Loucy (cell line): ENCODE measurements at regions not wholly inside any gene's neighbourhood (a gene's known extent, or its start where the extent isn't known, plus 50 kb on each side); places are given as distances from the start of the nearest gene placed in this dataset.

Experiments
- H2AFZ ChIP-seq: fragments of 200-600 bp; sonication (generic); 2 replicates; pipeline ENCODE4 v1.6.0; 2016; ENCODE audit warnings: antibody characterized with exemption, mild to moderate bottlenecking, low read length, moderate library complexity
- H3F3A ChIP-seq: fragments of 200-600 bp; 2 replicates; pipeline ENCODE4 v1.6.0; 2016; ENCODE audit warnings: antibody characterized with exemption, low read depth, mild to moderate bottlenecking
- H3K27me3 ChIP-seq: fragments of 200-600 bp; sonication (generic); 2 replicates; pipeline ENCODE4 v1.6.1; 2014; ENCODE audit warnings: low read length, mild to moderate bottlenecking; ENCODE audit not compliant: insufficient read depth, poor library complexity, severe bottlenecking
- H3K36me3 ChIP-seq: fragments of 200-600 bp; sonication (generic); 2 replicates; pipeline ENCODE4 v1.6.1; 2016; ENCODE audit warnings: low read length; ENCODE audit not compliant: insufficient read depth
- H3K4me1 ChIP-seq: fragments of 200-600 bp; sonication (generic); 2 replicates; pipeline ENCODE4 v1.5.1; 2014; ENCODE audit warnings: low read length, mild to moderate bottlenecking; ENCODE audit not compliant: insufficient read depth, poor library complexity, severe bottlenecking
- H3K4me2 ChIP-seq: fragments of 200-600 bp; sonication (generic); 2 replicates; pipeline ENCODE4 v1.6.0; 2014; ENCODE audit warnings: antibody characterized with exemption, low read length, low read depth, mild to moderate bottlenecking; ENCODE audit not compliant: poor library complexity, severe bottlenecking
- H3K4me3 ChIP-seq: fragments of 200-600 bp; sonication (generic); 2 replicates; pipeline ENCODE4 v1.5.1; 2014; ENCODE audit warnings: low read length, mild to moderate bottlenecking, mixed read lengths; ENCODE audit not compliant: poor library complexity, severe bottlenecking
- H3K79me2 ChIP-seq: fragments of 200-600 bp; sonication (generic); 2 replicates; pipeline ENCODE4 v1.6.1; 2014; ENCODE audit warnings: low read length; ENCODE audit not compliant: insufficient read depth
- H3K9ac ChIP-seq: fragments of 200-600 bp; sonication (generic); 2 replicates; pipeline ENCODE4 v1.6.0; 2014; ENCODE audit warnings: mild to moderate bottlenecking, low read depth, low read length, moderate library complexity; ENCODE audit not compliant: poor library complexity, severe bottlenecking
- H3K9me2 ChIP-seq: fragments of 200-600 bp; sonication (generic); replicated peaks from 2 replicates; pipeline ENCODE4 v1.6.1; 2016; ENCODE audit warnings: low read depth, low read length, mixed read lengths
- H3K9me3 ChIP-seq: fragments of 200-600 bp; sonication (generic); 2 replicates; pipeline ENCODE4 v1.6.1; 2014; ENCODE audit warnings: mild to moderate bottlenecking, antibody characterized with exemption, low read length, low read depth; ENCODE audit not compliant: insufficient read depth
- H4K20me1 ChIP-seq: fragments of 200-600 bp; sonication (generic); 2 replicates; pipeline ENCODE4 v1.6.0; 2014; ENCODE audit warnings: antibody characterized with exemption, low read length, mild to moderate bottlenecking; ENCODE audit not compliant: insufficient read depth, poor library complexity, severe bottlenecking
- CTCF ChIP-seq: fragments of 200-600 bp; sonication (generic); conservative IDR thresholded peaks from 2 replicates; pipeline ENCODE4 v1.5.1; 2014; ENCODE audit warnings: mild to moderate bottlenecking, antibody characterized with exemption, low read length
- EZH2phosphoT487 ChIP-seq: fragments of 200-600 bp; IDR thresholded peaks from 2 replicates; pipeline ENCODE4 v1.6.1; 2018; ENCODE audit warnings: antibody characterized with exemption, mild to moderate bottlenecking, moderate library complexity, borderline replicate concordance

GRCh38 chr11:11157185-11157584 lies 195.9 kb downstream of the CSNK2A3 start:
- Histone ChIP-seq H3K9me2 (no peaks in the 10 kb centered on the region), H3K4me2 (no peak overlapping the region), H3K36me3 (no peaks in the 10 kb centered on the region), H4K20me1 (no peaks in the 10 kb centered on the region), H3K27me3 (no peaks in the 10 kb centered on the region), H3K9ac (no peak overlapping the region), H2AFZ (no peak overlapping the region), H3K4me3 (no peak overlapping the region), H3K4me1 (no peaks in the 10 kb centered on the region), H3K79me2 (no peaks in the 10 kb centered on the region), H3F3A (no peaks in the 10 kb centered on the region), H3K9me3 (no peaks in the 10 kb centered on the region)
- TF ChIP-seq CTCF (peak; percentile 69), EZH2phosphoT487 (no peak)

- H3K9ac ChIP-seq: no peak overlapping the region
- no peak overlapping the region for H3K4me2 ChIP-seq
- no peaks in the 10 kb centered on the region for H3K79me2 ChIP-seq
- H3K9me3 ChIP-seq: no peaks in the 10 kb centered on the region
- no peaks in the 10 kb centered on the region for H3K4me1 ChIP-seq
- no peaks in the 10 kb centered on the region for H3K27me3 ChIP-seq
- no peak overlapping the region for H3K4me3 ChIP-seq
- TF ChIP-seq EZH2phosphoT487 (no peak), CTCF (peak; percentile 83)
- no peaks in the 10 kb centered on the region for H3F3A ChIP-seq
- H3K36me3 ChIP-seq: no peaks in the 10 kb centered on the region
- no peaks in the 10 kb centered on the region for H3K9me2 ChIP-seq
- no peaks in the 10 kb centered on the region for H4K20me1 ChIP-seq
- H2AFZ ChIP-seq: 0 out of 2 replicates have a peak overlapping the region, but pooled peaks have one; percentile 12
Measured at GRCh38 chr11:11155962-11156815, 196.9 kb downstream of the CSNK2A3 start.

- Histone ChIP-seq H3F3A (no peaks in the 10 kb centered on the region), H2AFZ (no peak overlapping the region), H3K36me3 (no peaks in the 10 kb centered on the region), H3K9me2 (no peaks in the 10 kb centered on the region), H3K9me3 (no peaks in the 10 kb centered on the region), H3K4me3 (no peak overlapping the region), H3K79me2 (no peaks in the 10 kb centered on the region), H4K20me1 (no peaks in the 10 kb centered on the region), H3K4me1 (peaks cover 2% of the 10 kb centered on the region), H3K4me2 (no peak overlapping the region), H3K9ac (no peak overlapping the region), H3K27me3 (no peaks in the 10 kb centered on the region)
- TF ChIP-seq EZH2phosphoT487 (no peak), CTCF (no peak)
Measured at GRCh38 chr11:11152877-11153276, 200.2 kb downstream of the CSNK2A3 start.
